ENCODE measurements at regions not wholly inside any gene's neighbourhood (a gene's known extent, or its start where the extent isn't known, plus 50 kb on each side); places are given as distances from the start of the nearest gene placed in this dataset.

DNA sequence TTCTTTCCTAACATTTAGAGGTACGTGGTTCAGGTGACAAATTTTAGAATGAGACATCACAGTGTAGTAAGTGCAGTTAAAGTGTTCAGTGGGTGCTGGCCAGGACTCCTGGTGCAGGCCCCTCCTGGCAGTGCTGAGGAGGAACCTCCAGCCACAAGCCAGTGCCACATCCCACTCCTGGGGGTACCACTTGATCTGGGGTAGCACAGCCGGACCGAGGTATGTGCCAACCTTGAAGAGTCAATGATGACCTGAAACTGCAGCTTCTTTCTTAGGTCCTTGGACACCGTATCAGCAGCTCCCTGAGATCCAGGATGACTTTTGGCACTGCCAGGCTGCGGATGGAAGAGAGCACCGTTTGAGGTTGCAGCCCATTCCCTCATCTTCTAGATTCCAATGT is 310.4 kb upstream of the IRX4 start:
- TF ChIP-seq, protein P1, sequence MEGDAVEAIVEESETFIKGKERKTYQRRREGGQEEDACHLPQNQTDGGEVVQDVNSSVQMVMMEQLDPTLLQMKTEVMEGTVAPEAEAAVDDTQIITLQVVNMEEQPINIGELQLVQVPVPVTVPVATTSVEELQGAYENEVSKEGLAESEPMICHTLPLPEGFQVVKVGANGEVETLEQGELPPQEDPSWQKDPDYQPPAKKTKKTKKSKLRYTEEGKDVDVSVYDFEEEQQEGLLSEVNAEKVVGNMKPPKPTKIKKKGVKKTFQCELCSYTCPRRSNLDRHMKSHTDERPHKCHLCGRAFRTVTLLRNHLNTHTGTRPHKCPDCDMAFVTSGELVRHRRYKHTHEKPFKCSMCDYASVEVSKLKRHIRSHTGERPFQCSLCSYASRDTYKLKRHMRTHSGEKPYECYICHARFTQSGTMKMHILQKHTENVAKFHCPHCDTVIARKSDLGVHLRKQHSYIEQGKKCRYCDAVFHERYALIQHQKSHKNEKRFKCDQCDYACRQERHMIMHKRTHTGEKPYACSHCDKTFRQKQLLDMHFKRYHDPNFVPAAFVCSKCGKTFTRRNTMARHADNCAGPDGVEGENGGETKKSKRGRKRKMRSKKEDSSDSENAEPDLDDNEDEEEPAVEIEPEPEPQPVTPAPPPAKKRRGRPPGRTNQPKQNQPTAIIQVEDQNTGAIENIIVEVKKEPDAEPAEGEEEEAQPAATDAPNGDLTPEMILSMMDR (IDR thresholded peaks at IDR 0.05; ENCODE audit: insufficient read depth, low read length, missing control alignments): no peak
- no peak overlapping the region for H3K4me3 ChIP-seq (ENCODE audit: low read depth, low read length)
- CTCF ChIA-PET: no interaction called here
- POLR2A ChIA-PET: no interaction called here
- DNase-seq (ENCODE audit: low read depth, low spot score): no peak

DNA sequence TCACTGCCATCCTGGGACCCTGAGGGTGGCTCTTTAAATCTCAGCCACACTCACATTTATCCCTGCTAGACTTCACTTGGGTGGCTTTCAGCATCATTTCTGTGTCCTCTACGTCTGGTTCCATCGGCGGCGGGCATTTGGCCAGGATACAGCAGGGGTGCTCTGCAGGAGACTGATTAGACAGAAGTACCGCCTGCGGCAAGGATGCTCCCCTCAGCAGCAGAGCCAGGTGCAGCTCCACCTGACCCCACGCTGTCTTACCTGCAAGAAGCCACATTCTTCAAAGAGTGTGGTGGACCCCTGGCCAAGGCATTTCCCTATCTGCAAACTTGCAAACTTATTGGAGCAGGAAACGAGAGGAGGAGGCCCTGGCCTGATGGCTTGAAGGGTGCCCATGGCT is 309.8 kb upstream of the IRX4 start:
- POLR2A ChIA-PET: no interaction called here
- DNase-seq (ENCODE audit: low read depth, low spot score): no peak
- no peak overlapping the region for H3K4me3 ChIP-seq (ENCODE audit: low read depth, low read length)
- TF ChIP-seq, protein P1 (IDR thresholded peaks at IDR 0.05; ENCODE audit: insufficient read depth, low read length, missing control alignments): no peak
- CTCF ChIA-PET: no interaction called here

DNA sequence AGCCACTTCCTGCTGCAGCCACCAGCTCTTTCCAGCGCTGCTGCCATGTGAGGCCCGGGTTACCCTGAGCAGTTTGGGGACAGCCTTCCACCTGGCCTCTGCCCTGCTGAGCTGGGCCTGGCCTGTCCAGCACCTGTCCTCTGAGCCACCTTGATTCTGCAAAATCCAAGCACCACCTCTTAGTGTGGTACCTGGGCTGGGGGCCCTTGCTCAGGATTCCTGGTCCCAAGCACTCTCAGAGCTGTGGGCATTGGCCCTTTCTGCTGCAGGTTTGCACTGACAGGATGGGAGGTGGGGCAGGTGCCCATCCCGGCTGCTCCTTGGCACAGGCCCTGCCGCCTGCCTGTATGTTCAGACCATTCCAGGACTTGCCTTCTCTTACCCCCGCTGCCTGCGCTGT is 309.2 kb upstream of the IRX4 start:
- POLR2A ChIA-PET: no interaction called here
- no peak overlapping the region for H3K4me3 ChIP-seq (ENCODE audit: low read depth, low read length)
- no peak for DNase-seq (ENCODE audit: low read depth, low spot score)
- TF ChIP-seq, protein P1 (IDR thresholded peaks at IDR 0.05; ENCODE audit: insufficient read depth, low read length, missing control alignments): no peak
- CTCF ChIA-PET: no interaction called here

DNA sequence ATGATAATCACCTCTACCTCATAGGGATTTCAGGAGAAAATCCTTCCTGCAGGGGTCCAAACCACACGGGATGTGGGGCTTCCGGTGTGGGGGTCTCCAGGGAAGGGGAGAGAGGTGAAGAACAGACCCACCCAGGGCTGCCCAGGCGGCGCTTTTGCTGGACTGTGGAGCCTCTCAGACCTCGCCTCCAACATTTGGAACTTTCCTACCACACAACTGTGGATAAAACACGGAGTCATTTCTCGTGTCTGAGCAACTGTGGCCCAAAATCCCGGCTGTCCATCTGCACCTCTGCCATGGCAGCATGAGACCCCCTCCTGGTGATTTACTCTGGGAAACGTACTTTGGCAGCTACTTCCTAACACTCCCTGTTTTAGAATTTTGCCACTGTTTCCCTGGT is 307.8 kb upstream of the IRX4 start:
- H3K4me3 ChIP-seq (ENCODE audit: low read depth, low read length): no peak overlapping the region
- TF ChIP-seq, protein P1 (IDR thresholded peaks at IDR 0.05; ENCODE audit: insufficient read depth, low read length, missing control alignments): no peak
- ChIA-PET POLR2A (no interaction called here), CTCF (no interaction called here)
- DNase-seq (ENCODE audit: low read depth, low spot score): no peak

GRCh38 chr5:2188661-2189060 is 305.9 kb upstream of the IRX4 start:
- no peak overlapping the region for H3K4me3 ChIP-seq (ENCODE audit: low read depth, low read length)
- ChIA-PET POLR2A (no interaction called here), CTCF (no interaction called here)
- DNase-seq (ENCODE audit: low read depth, low spot score): no peak
- TF ChIP-seq, protein P1 (IDR thresholded peaks at IDR 0.05; ENCODE audit: insufficient read depth, low read length, missing control alignments): no peak

DNA sequence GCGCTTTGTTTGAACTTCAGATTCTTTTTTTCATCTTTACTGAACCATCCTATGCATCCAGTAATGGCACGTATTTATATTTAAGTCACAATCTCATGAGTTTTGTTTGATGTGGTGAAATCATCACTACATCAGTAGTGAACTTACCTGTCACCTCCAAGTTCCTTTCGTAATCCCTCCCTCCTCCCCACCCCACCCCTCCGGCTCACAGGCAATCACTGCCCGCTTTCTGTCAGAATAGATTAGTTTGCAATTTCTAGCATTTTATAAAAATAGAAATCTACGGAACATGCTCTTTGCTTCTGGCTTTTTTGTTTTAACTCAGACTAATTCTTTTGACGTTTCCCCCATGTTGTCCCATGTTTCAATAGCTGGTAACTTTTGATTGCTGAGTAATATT is 305.4 kb upstream of the IRX4 start:
- no peak for DNase-seq (ENCODE audit: low read depth, low spot score)
- ChIA-PET POLR2A (no interaction called here), CTCF (no interaction called here)
- no peak overlapping the region for H3K4me3 ChIP-seq (ENCODE audit: low read depth, low read length)
- TF ChIP-seq, protein P1 (IDR thresholded peaks at IDR 0.05; ENCODE audit: insufficient read depth, low read length, missing control alignments): no peak
